ENCODE measurements at regions not wholly inside any gene's neighbourhood (a gene's known extent, or its start where the extent isn't known, plus 50 kb on each side); places are given as distances from the start of the nearest gene placed in this dataset.

DNA sequence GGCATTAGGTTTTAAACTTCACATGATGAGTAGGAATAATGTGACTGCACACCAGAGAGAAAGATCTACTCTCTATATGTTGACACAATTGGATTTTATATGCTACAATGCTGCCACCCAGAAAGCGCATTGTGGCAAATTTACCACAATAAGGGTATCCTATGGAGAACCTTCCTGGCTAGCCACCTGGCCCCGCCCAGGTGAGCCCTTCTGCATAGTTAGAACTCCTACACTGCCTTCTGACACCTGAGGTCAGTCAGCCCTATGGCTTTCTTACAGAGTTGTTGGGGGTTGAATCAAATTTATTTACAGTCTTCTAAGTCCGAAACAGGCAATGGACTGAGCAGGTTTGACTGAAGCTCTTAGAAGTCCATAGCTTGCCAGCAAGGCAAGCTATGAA, 153.8 kb upstream of the S100G start:
- TF ChIP-seq CTCF (IDR thresholded peaks at IDR 0.05) (no peak), POLR2A (IDR thresholded peaks at IDR 0.05) (no peak)

All from heart left ventricle (tissue), 13 donors.